ENCODE measurements at regions not wholly inside any gene's neighbourhood (a gene's known extent, or its start where the extent isn't known, plus 50 kb on each side); places are given as distances from the start of the nearest gene placed in this dataset.

GRCh38 chr10:2543974-2544373 is 523.4 kb upstream of the PFKP start:
- TF ChIP-seq CTCF (conservative IDR thresholded peaks at IDR 0.05; ENCODE audit: low read length) (no peak), EZH2phosphoT487 (IDR thresholded peaks at IDR 0.05; ENCODE audit: borderline replicate concordance, low read depth, low read length) (no peak)
